GM13977 (cell line): ENCODE measurements at regions not wholly inside any gene's neighbourhood (a gene's known extent, or its start where the extent isn't known, plus 50 kb on each side); places are given as distances from the start of the nearest gene placed in this dataset.
"Not testable (repeated sequence)": the region's sequence is repeated elsewhere in the genome, so short reads cannot be mapped to it uniquely, and the experiment has no call there.

Experiments used
- DNase-seq: peaks from one replicate; pipeline ENCODE4 v3.0.0; 2012; ENCODE audit warnings: low spot score
- in situ Hi-C: fragments of 300-500 bp; cut with MboI; formaldehyde crosslinking; loops from one replicate; pipeline ENCODE4 v1.12.0; 2022; ENCODE audit warnings: low sequenced_read_pairs, low pct_unique_long_range_greater_than_20kb, mixed read lengths, inconsistent platforms; ENCODE audit not compliant: unreplicated experiment
- TF ChIP-seq, protein P1 (sequence below): IDR thresholded peaks from 2 replicates; pipeline ENCODE4 v1.5.1; 2012; ENCODE audit warnings: mild to moderate bottlenecking, control low read depth; ENCODE audit not compliant: insufficient read depth; ENCODE audit errors: extremely low read depth, missing control alignments

DNA sequence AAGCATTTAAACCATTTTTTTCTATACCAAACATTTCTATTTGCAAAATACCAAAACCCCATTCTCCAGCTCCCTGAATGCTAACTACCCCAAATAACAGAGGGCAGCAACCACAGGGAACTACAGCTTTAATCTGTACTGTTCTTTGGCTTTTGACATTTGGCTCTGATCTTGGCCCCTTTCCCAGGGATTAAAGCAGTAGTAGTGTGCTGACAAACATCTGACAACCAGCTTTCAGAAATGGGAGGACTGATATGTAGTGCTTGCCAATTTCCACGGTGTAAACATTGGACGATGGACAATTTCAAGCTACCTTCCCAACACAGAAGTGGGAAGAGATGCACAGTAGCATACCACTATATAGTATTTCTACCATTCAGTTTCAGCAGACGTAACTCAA, 88.4 kb upstream of the TEAD1 start:
- TF ChIP-seq, protein P1, sequence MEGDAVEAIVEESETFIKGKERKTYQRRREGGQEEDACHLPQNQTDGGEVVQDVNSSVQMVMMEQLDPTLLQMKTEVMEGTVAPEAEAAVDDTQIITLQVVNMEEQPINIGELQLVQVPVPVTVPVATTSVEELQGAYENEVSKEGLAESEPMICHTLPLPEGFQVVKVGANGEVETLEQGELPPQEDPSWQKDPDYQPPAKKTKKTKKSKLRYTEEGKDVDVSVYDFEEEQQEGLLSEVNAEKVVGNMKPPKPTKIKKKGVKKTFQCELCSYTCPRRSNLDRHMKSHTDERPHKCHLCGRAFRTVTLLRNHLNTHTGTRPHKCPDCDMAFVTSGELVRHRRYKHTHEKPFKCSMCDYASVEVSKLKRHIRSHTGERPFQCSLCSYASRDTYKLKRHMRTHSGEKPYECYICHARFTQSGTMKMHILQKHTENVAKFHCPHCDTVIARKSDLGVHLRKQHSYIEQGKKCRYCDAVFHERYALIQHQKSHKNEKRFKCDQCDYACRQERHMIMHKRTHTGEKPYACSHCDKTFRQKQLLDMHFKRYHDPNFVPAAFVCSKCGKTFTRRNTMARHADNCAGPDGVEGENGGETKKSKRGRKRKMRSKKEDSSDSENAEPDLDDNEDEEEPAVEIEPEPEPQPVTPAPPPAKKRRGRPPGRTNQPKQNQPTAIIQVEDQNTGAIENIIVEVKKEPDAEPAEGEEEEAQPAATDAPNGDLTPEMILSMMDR: no peak
- in situ Hi-C loops: no loop called here
- no peak for DNase-seq

DNA sequence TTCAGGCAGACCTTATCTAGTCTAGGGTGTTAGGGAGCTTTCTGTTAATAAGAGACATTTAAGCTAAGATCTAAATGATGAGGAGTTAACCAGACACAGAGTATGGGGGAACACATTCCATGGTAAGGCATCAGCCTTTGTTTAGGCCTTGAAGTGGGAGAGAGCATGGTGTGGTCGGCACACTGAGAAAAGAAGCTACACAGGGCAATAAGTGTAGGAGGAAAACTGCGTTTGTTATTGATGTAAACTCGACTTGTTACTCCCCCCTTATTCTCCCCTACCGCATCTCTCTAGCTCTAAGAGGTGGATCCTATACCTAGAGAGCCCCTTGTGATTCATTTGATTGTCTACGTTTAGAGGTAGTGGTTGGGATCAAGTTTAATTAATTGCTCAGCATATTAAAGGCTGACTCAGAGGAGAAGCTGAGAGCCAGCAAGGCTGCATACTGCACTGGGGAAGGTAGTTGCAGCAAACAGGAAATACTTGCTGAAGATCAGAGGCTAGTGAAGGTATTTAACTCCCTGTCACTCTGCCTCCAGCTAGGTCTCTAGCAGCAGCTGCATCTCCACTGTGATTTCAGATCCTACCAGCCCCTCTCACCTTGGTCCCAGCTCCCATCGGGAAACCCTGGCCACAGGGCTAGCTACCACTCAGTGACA, 86.8 kb upstream of the TEAD1 start:
- no peak for DNase-seq
- TF ChIP-seq, protein P1: no peak
- in situ Hi-C loops: no loop called here

DNA sequence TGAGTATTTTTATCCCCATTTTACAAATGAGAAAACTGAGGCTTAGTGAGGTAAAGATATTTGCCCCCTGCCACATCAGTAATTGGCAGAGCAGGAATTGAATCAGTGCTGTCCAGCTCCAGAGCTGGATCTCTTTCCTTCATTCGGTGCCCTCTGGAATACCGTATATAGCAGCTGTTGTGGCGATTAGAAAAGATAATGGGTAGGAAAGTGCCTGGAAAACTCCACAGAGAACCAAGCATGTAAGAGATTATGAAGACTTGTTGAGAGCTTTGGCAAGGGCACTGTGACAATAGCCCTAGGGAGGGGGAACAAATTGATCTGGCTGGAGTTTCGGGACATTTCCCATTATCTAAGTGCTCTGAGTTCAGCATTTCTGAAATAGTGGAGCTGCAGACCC, 82.5 kb upstream of the TEAD1 start:
- DNase-seq: no peak
- in situ Hi-C loops: no loop called here
- TF ChIP-seq, protein P1: no peak

DNA sequence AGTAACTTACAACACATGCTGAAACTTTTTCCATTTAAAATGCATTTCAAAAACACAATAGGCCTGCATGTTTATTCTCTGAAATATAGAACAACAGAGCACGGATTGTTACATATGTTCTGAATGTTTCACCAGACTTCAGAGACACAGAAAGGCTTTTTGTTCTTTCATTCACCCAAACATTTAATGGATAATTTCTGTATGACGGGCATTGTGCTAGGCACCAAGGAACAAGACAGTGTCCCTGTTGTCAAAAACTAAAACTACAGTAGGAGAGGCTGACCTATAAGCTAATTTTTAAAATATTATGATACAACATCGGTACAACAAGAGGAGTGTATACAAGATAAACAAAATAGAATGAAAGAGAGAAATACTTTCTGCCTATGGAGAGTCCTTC, 81.9 kb upstream of the TEAD1 start:
- in situ Hi-C loops: no loop called here
- DNase-seq: no peak
- TF ChIP-seq, protein P1: no peak

DNA sequence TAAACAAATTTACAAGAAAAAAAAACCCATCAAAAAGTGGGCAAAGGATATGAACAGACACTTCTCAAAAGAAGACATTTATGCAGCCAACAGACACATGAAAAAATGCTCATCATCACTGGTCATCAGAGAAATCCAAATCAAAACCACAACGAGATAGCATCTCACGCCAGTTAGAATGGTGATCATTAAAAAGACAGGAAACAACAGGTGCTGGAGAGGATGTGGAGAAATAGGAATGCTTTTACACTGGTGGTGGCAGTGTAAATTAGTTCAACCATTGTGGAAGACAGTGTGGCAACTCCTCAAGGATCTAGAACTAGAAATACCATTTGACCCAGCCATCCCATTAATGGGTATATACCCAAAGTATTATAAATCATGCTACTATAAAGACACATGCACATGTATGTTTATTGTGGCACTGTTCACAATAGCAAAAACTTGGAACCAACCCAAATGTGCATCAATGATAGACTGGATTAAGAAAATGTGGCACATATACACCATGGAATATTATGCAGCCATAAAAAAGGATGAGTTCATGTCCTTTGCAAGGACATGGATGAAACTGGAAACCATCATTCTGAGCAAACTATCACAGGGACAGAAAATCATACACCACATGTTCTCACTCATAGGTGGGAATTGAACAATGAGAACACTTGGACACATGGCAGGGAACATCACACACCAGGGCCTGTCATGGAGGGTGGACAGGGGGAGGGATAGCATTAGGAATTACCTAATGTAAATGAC, 79.0 kb upstream of the TEAD1 start:
- DNase-seq, in situ Hi-C loops: not testable (repeated sequence)

DNA sequence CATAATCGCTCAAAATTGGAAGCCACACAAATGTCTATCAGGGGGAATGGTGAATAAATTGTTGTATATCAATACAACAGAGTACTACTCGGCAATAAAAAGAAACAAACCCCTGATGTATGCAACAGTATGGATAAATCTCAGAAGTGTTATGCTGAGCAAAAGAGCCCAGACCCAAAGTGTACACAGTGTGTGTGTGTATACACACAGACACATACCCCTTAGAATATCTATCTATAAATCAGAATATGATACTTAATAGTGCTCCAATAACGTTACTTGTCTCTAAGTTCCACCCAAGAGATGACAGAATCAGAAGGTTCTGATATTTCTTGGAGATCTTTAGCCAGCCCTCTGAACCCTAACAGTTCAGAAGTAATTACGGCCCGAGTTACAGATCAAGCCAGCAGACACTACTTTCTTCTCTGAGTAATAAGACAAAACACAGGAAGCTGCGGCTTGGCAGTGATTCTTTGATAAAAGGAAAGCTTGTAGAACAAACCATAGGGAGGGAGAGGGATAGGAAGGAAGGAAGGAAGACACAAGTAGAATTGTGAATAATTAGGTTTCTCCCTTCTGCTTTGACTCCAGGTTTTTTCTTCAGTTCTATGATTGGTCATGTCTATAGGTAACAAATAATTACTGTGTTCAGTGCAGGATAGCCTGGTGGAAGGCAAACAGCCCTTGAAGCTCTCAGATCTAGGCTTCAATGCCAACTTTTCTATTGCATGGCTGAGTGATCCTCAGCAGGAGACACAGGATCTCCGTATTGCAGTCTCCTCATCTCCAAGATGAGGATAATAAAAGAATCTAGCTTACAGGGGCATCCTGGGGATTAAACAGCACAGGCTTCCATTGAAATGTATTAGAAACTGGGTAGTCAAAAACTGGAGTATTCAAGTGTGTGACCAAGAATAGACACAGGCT, 75.6 kb upstream of the TEAD1 start:
- in situ Hi-C loops: no loop called here
- DNase-seq: no peak
- TF ChIP-seq, protein P1: no peak
